ENCODE measurements at regions not wholly inside any gene's neighbourhood (a gene's known extent, or its start where the extent isn't known, plus 50 kb on each side); places are given as distances from the start of the nearest gene placed in this dataset.

GRCh38 chr13:84500016-84500415 lies 617.7 kb upstream of the SLITRK1 start:
- no peak for DNase-seq

- DNase-seq = no peak
Observed at GRCh38 chr13:84497613-84498012, 615.3 kb upstream of the SLITRK1 start.

GRCh38 chr13:84491952-84492351 lies 609.7 kb upstream of the SLITRK1 start:
- DNase-seq = no peak

- no peak for DNase-seq
Observed at GRCh38 chr13:84487752-84488151, 605.5 kb upstream of the SLITRK1 start.

GRCh38 chr13:84481958-84482357 lies 599.7 kb upstream of the SLITRK1 start:
- DNase-seq = no peak

GRCh38 chr13:84479656-84480055 lies 597.4 kb upstream of the SLITRK1 start:
- no peak for DNase-seq

- DNase-seq = no peak
Observed at GRCh38 chr13:84470528-84470927, 588.3 kb upstream of the SLITRK1 start.

GRCh38 chr13:84466461-84466860 lies 584.2 kb upstream of the SLITRK1 start:
- DNase-seq = no peak

- DNase-seq = no peak
Observed at GRCh38 chr13:84460989-84461388, 578.7 kb upstream of the SLITRK1 start.

GRCh38 chr13:84455143-84455905 lies 573.0 kb upstream of the SLITRK1 start:
- DNase-seq = no peak

GRCh38 chr13:84447640-84447978 lies 565.3 kb upstream of the SLITRK1 start:
- no peak for DNase-seq

- DNase-seq = no peak
Observed at GRCh38 chr13:84446972-84447639, 564.8 kb upstream of the SLITRK1 start.

GRCh38 chr13:84445776-84446175 lies 563.5 kb upstream of the SLITRK1 start:
- no peak for DNase-seq

GRCh38 chr13:84443463-84443862 lies 561.2 kb upstream of the SLITRK1 start:
- no peak for DNase-seq

GRCh38 chr13:84439108-84439507 lies 556.8 kb upstream of the SLITRK1 start:
- DNase-seq = no peak

- DNase-seq = no peak
Observed at GRCh38 chr13:84433024-84433423, 550.8 kb upstream of the SLITRK1 start.

GRCh38 chr13:84431646-84432045 lies 549.4 kb upstream of the SLITRK1 start:
- DNase-seq = no peak

- no peak for DNase-seq
Observed at GRCh38 chr13:84430446-84430845, 548.2 kb upstream of the SLITRK1 start.

GRCh38 chr13:84430015-84430414 lies 547.7 kb upstream of the SLITRK1 start:
- no peak for DNase-seq

- DNase-seq = no peak
Observed at GRCh38 chr13:84418041-84418440, 535.8 kb upstream of the SLITRK1 start.

GRCh38 chr13:84417416-84417815 lies 535.1 kb upstream of the SLITRK1 start:
- DNase-seq = no peak

- no peak for DNase-seq
Observed at GRCh38 chr13:84413016-84413415, 530.7 kb upstream of the SLITRK1 start.

GRCh38 chr13:84405286-84405685 lies 523.0 kb upstream of the SLITRK1 start:
- DNase-seq = no peak

- no peak for DNase-seq
Observed at GRCh38 chr13:84400706-84401105, 518.4 kb upstream of the SLITRK1 start.
